ENCODE measurements at regions not wholly inside any gene's neighbourhood (a gene's known extent, or its start where the extent isn't known, plus 50 kb on each side); places are given as distances from the start of the nearest gene placed in this dataset.

DNA sequence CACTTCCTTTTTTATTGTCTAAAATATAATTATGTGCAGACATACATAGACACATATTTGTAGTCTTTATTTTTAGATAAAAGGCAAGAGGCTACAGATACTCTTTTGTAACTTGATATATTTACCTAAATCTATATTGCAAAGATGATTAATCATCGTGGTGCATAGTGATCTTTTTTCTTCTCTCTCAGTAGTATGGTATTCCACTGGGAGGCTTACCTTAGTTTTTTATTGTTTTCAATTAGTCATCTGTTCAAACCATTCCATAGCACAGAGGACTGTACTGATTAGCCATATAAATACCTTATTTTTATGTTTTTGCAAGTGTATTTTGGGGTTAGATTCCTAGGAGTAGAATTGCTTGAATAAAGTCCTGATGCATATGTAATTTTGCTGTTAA lies 619.7 kb downstream of the GRXCR1 start:
- H3K4me3 ChIP-seq (ENCODE audit: low read depth, low read length, poor library complexity, severe bottlenecking) = no peak overlapping the region
- H3K4me1 ChIP-seq (ENCODE audit: insufficient read depth, low read length, poor library complexity, severe bottlenecking) = no peaks in the 10 kb centered on the region
- TF ChIP-seq, protein P1, sequence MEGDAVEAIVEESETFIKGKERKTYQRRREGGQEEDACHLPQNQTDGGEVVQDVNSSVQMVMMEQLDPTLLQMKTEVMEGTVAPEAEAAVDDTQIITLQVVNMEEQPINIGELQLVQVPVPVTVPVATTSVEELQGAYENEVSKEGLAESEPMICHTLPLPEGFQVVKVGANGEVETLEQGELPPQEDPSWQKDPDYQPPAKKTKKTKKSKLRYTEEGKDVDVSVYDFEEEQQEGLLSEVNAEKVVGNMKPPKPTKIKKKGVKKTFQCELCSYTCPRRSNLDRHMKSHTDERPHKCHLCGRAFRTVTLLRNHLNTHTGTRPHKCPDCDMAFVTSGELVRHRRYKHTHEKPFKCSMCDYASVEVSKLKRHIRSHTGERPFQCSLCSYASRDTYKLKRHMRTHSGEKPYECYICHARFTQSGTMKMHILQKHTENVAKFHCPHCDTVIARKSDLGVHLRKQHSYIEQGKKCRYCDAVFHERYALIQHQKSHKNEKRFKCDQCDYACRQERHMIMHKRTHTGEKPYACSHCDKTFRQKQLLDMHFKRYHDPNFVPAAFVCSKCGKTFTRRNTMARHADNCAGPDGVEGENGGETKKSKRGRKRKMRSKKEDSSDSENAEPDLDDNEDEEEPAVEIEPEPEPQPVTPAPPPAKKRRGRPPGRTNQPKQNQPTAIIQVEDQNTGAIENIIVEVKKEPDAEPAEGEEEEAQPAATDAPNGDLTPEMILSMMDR (conservative IDR thresholded peaks at IDR 0.05; ENCODE audit: low read length) = no peak
- no peak for TF ChIP-seq EZH2phosphoT487 (IDR thresholded peaks at IDR 0.05; ENCODE audit: borderline replicate concordance, low read depth, low read length)

DNA sequence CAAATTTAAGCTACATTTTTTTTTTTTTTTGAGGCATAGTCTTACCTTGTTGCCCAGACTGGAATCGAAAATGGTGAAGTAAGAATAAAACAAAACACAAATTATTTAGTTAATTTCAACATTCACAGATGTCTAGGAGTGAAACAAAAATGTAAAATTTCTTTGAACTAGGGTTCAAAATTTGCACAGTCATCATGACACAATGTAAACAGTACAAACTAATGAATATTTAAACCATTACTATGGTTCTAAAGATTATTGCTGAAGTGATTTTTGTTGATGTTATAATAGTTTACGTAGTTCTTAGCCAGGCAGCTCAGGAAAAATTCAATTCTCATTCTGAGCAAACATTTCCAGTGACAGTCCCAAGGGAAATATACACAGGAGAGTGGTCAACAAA lies 633.1 kb downstream of the GRXCR1 start:
- BruUV-seq (replicated peaks) = no TSS peak
- no peak for DNase-seq (ENCODE audit: low spot score)
- no peaks in the 10 kb centered on the region for H3K79me2 ChIP-seq (ENCODE audit: insufficient read depth, low read depth, low read length)
- no peaks in the 10 kb centered on the region for H4K20me1 ChIP-seq (ENCODE audit: insufficient read depth, low read length)
- H3K4me2 ChIP-seq (ENCODE audit: low read length) = no peak overlapping the region
- no peak overlapping the region for H3K27ac ChIP-seq (ENCODE audit: low read depth, low read length, poor library complexity, severe bottlenecking)
- no peak overlapping the region for H3K4me3 ChIP-seq (ENCODE audit: low read depth, low read length, poor library complexity, severe bottlenecking)
- no peak for TF ChIP-seq EZH2phosphoT487 (IDR thresholded peaks at IDR 0.05; ENCODE audit: borderline replicate concordance, low read depth, low read length)
- TF ChIP-seq, protein P1 (conservative IDR thresholded peaks at IDR 0.05; ENCODE audit: low read length) = no peak
- CTCF ChIA-PET (ENCODE audit: unreplicated experiment) = no interaction called here
- intact Hi-C loops (cut with micrococcal nuclease; ENCODE audit: unreplicated experiment) = no loop called here
- no peaks in the 10 kb centered on the region for H3K36me3 ChIP-seq (ENCODE audit: insufficient read depth, low read length)
- no peaks in the 10 kb centered on the region for H3K9me3 ChIP-seq (ENCODE audit: low read length)
- POLR2A ChIA-PET = interaction anchor here (0.9 kb wide), 1 partner anchor 13 kb away, joined by 4 read pairs; no protein-coding TSS in a partner anchor
- no peaks in the 10 kb centered on the region for H3K4me1 ChIP-seq (ENCODE audit: insufficient read depth, low read length, poor library complexity, severe bottlenecking)
- no peaks in the 10 kb centered on the region for H3K9me2 ChIP-seq (ENCODE audit: insufficient read depth, low read length)
- H2AFZ ChIP-seq (ENCODE audit: low read length) = no peak overlapping the region

More for the DNA sequence above, 619.7 kb downstream of the GRXCR1 start:
- Histone ChIP-seq H3K36me3 (ENCODE audit: insufficient read depth, low read length) (no peaks in the 10 kb centered on the region), H3K79me2 (ENCODE audit: insufficient read depth, low read depth, low read length) (no peaks in the 10 kb centered on the region), H3K4me2 (ENCODE audit: low read length) (no peak overlapping the region), H4K20me1 (ENCODE audit: insufficient read depth, low read length) (no peaks in the 10 kb centered on the region), H3K27ac (ENCODE audit: low read depth, low read length, poor library complexity, severe bottlenecking) (no peak overlapping the region), H3K9me2 (ENCODE audit: insufficient read depth, low read length) (no peaks in the 10 kb centered on the region), H2AFZ (ENCODE audit: low read length) (no peak overlapping the region), H3K9me3 (ENCODE audit: low read length) (0 out of 2 replicates have a peak, but pooled peaks cover 4% of the 10 kb centered on the region)
- ChIA-PET POLR2A (interaction anchor here (0.8 kb wide), 1 partner anchor 13 kb away, joined by 4 read pairs; no protein-coding TSS in a partner anchor), CTCF (ENCODE audit: unreplicated experiment) (no interaction called here)
- no TSS peak for BruUV-seq (replicated peaks)
- DNase-seq (ENCODE audit: low spot score) = no peak
- intact Hi-C loops (cut with micrococcal nuclease; ENCODE audit: unreplicated experiment) = no loop called here

GRCh38 chr4:43547561-43547960 lies 655.0 kb downstream of the GRXCR1 start:
- TF ChIP-seq EZH2phosphoT487 (IDR thresholded peaks at IDR 0.05; ENCODE audit: borderline replicate concordance, low read depth, low read length) = no peak
- TF ChIP-seq, protein P1 (conservative IDR thresholded peaks at IDR 0.05; ENCODE audit: low read length) = no peak
- Histone ChIP-seq H3K4me2 (ENCODE audit: low read length) (no peak overlapping the region), H3K9me3 (ENCODE audit: low read length) (no peaks in the 10 kb centered on the region), H2AFZ (ENCODE audit: low read length) (no peak overlapping the region), H4K20me1 (ENCODE audit: insufficient read depth, low read length) (no peaks in the 10 kb centered on the region), H3K4me3 (ENCODE audit: low read depth, low read length, poor library complexity, severe bottlenecking) (no peak overlapping the region), H3K36me3 (ENCODE audit: insufficient read depth, low read length) (no peaks in the 10 kb centered on the region), H3K27ac (ENCODE audit: low read depth, low read length, poor library complexity, severe bottlenecking) (no peak overlapping the region), H3K4me1 (ENCODE audit: insufficient read depth, low read length, poor library complexity, severe bottlenecking) (no peaks in the 10 kb centered on the region), H3K79me2 (ENCODE audit: insufficient read depth, low read depth, low read length) (no peaks in the 10 kb centered on the region), H3K9me2 (ENCODE audit: insufficient read depth, low read length) (no peaks in the 10 kb centered on the region)
- POLR2A ChIA-PET = interaction anchor here (1.3 kb wide), 1 partner anchor 9 kb away, joined by 4 read pairs; no protein-coding TSS in a partner anchor
- intact Hi-C loops (cut with micrococcal nuclease; ENCODE audit: unreplicated experiment) = no loop called here
- no peak for DNase-seq (ENCODE audit: low spot score)
- BruUV-seq (replicated peaks) = no TSS peak
- CTCF ChIA-PET (ENCODE audit: unreplicated experiment) = no interaction called here
